Vagina (tissue), 2 donors: ENCODE measurements at regions not wholly inside any gene's neighbourhood (a gene's known extent, or its start where the extent isn't known, plus 50 kb on each side); places are given as distances from the start of the nearest gene placed in this dataset.

ENCODE experiments used
- CTCF ChIP-seq, 3 experiments: fragments of 450-650 bp in 2 of 3; fragments of 200-600 bp in 1 of 3; sonication (generic) in 1 of 3; IDR thresholded peaks; one replicate each; pipeline ENCODE4 v1.5.1; 2017 to 2019; ENCODE audit warnings: antibody characterized with exemption in 3 of 3, mild to moderate bottlenecking in 2 of 3, moderate library complexity in 2 of 3
- POLR2A ChIP-seq, 2 donors: fragments of 450-650 bp; IDR thresholded peaks; one replicate each; pipeline ENCODE4 v1.6.1; 2017; ENCODE audit warnings: antibody characterized with exemption in 2 of 2, mild to moderate bottlenecking in 2 of 2, moderate library complexity in 2 of 2

- TF ChIP-seq CTCF (IDR thresholded peaks at IDR 0.05), result no peak
- TF ChIP-seq POLR2A (IDR thresholded peaks at IDR 0.05), result no peak
Observed at GRCh38 chr2:158889135-158889853, 79.1 kb upstream of the TANC1 start.
